B cell (primary cell): ENCODE measurements at regions not wholly inside any gene's neighbourhood (a gene's known extent, or its start where the extent isn't known, plus 50 kb on each side); places are given as distances from the start of the nearest gene placed in this dataset.

ENCODE experiments used
- ATAC-seq: fragments of 200-7000 bp; cut with Tn5 transposase; one replicate; pipeline ENCODE4 v1.10.0; 2021; ENCODE audit warnings: low read depth, mild to moderate bottlenecking, moderate number of reproducible peaks, moderate library complexity
- CTCF ChIA-PET: fragments of 350-600 bp; sonication (Branson Sonifier 250); formaldehyde crosslinking; loops from one replicate; lab custom pipeline; 2021; ENCODE audit warnings: antibody characterized with exemption, inconsistent platforms; lab: Charles Lee
- POLR2A ChIA-PET: fragments of 350-600 bp; sonication (Branson Sonifier 250); formaldehyde crosslinking; loops from one replicate; lab custom pipeline; 2021; ENCODE audit warnings: antibody characterized with exemption; lab: Charles Lee
- DNase-seq: peaks from one replicate; pipeline ENCODE4 v3.0.0; 2013
- H2AFZ ChIP-seq: 2 replicates; pipeline ENCODE4 v1.6.1; 2012; ENCODE audit warnings: mild to moderate bottlenecking, low read depth, low read length; ENCODE audit not compliant: insufficient read depth, poor library complexity, severe bottlenecking
- H3K27ac ChIP-seq, 2 donors: 1 replicate in 1 of 2; 2 replicates in 1 of 2; pipeline ENCODE4 v1.5.1; 2012 to 2013; ENCODE audit warnings: low read length in 2 of 2, mild to moderate bottlenecking in 2 of 2, moderate library complexity in 1 of 2
- H3K27me3 ChIP-seq, 4 experiments: fragments of 200-600 bp in 1 of 4; sonication (generic) in 1 of 4; replicated peaks in 1 of 4; 1 replicate in 2 of 4; 2 replicates in 2 of 4; pipeline versions ENCODE4 v1.6.1 to v1.7.0; 2013 to 2016; ENCODE audit warnings: low read length in 3 of 4, mild to moderate bottlenecking in 2 of 4, mixed read lengths in 1 of 4, moderate library complexity in 1 of 4; ENCODE audit not compliant: insufficient read depth in 4 of 4, control insufficient read depth in 3 of 4; ENCODE audit errors: control extremely low read depth in 1 of 4
- H3K36me3 ChIP-seq, 2 experiments: replicated peaks in 1 of 2; 1 replicate in 1 of 2; 2 replicates in 1 of 2; pipeline versions ENCODE4 v1.6.1 to v1.7.1; 2013; ENCODE audit warnings: low read length in 1 of 2; ENCODE audit not compliant: insufficient read depth in 2 of 2, control insufficient read depth in 1 of 2; ENCODE audit errors: control extremely low read depth in 1 of 2, extremely low read depth in 1 of 2
- H3K4me1 ChIP-seq, 2 donors: fragments of 200-600 bp in 1 of 2; sonication (generic) in 1 of 2; 1 replicate in 1 of 2; 2 replicates in 1 of 2; pipeline versions ENCODE4 v1.5.1 to v1.6.1; 2013 to 2017; ENCODE audit warnings: low read length in 2 of 2; ENCODE audit not compliant: control insufficient read depth in 2 of 2, insufficient read depth in 2 of 2
- H3K4me2 ChIP-seq: replicated peaks from 2 replicates; pipeline ENCODE3; 2012; ENCODE audit warnings: mild to moderate bottlenecking, low read depth, low read length; ENCODE audit not compliant: poor library complexity, severe bottlenecking
- H3K4me3 ChIP-seq, 5 experiments: fragments of 200-600 bp in 1 of 5; sonication (generic) in 1 of 5; 1 replicate in 3 of 5; 2 replicates in 2 of 5; pipeline versions ENCODE4 v1.5.1 to v1.7.0; 2011 to 2016; ENCODE audit warnings: low read length in 4 of 5, mild to moderate bottlenecking in 4 of 5, low read depth in 2 of 5, control low read depth in 1 of 5, moderate library complexity in 1 of 5; ENCODE audit not compliant: insufficient read depth in 1 of 5; ENCODE audit errors: control extremely low read depth in 1 of 5, extremely low read depth in 1 of 5
- H3K79me2 ChIP-seq: fragments of 200-600 bp; sonication (generic); one replicate; pipeline ENCODE4 v1.6.0; 2016; ENCODE audit warnings: low read length; ENCODE audit not compliant: control insufficient read depth, insufficient read depth
- H3K9ac ChIP-seq: fragments of 200-600 bp; sonication (generic); 2 replicates; pipeline ENCODE4 v1.6.1; 2017; ENCODE audit warnings: mild to moderate bottlenecking, low read length, moderate library complexity
- H3K9me3 ChIP-seq, 3 donors: one replicate each; pipeline versions ENCODE4 v1.6.1 to v1.7.1; 2013; ENCODE audit warnings: low read length in 2 of 3; ENCODE audit not compliant: control insufficient read depth in 2 of 3, insufficient read depth in 1 of 3; ENCODE audit errors: control extremely low read depth in 1 of 3
- H4K20me1 ChIP-seq: 2 replicates; pipeline ENCODE4 v1.6.0; 2012; ENCODE audit warnings: mild to moderate bottlenecking, low read length; ENCODE audit not compliant: insufficient read depth, control insufficient read depth, poor library complexity, severe bottlenecking
- H3K27ac Mint-ChIP-seq: one replicate; pipeline ENCODE4 v1.8.0; 2021; ENCODE audit warnings: mixed read lengths
- H3K27me3 Mint-ChIP-seq: one replicate; pipeline ENCODE4 v1.8.0; 2021; ENCODE audit warnings: mixed read lengths
- H3K4me1 Mint-ChIP-seq: one replicate; pipeline ENCODE4 v1.8.0; 2021; ENCODE audit warnings: mixed read lengths
- H3K4me3 Mint-ChIP-seq: one replicate; pipeline ENCODE4 v1.8.0; 2021; ENCODE audit warnings: mixed read lengths
- H3K9me3 Mint-ChIP-seq: one replicate; pipeline ENCODE4 v1.8.0; 2022; ENCODE audit warnings: mixed read lengths; ENCODE audit not compliant: insufficient read depth
- EZH2 ChIP-seq: IDR thresholded peaks from 2 replicates; pipeline ENCODE4 v1.6.1; 2012; ENCODE audit warnings: borderline replicate concordance, low read depth, mild to moderate bottlenecking, moderate library complexity, low read length; ENCODE audit not compliant: insufficient read depth, poor library complexity, severe bottlenecking
- WGBS: methylation state at CpG from one replicate; pipeline ENCODE4 v1.1.5; 2013; ENCODE audit warnings: missing lambda C conversion rate; ENCODE audit not compliant: insufficient coverage; 5-methylcytosine and 5-hydroxymethylcytosine counted together
- intact Hi-C: fragments of 100-400 bp; cut with micrococcal nuclease; formaldehyde crosslinking; loops from one replicate; pipeline ENCODE4 v1.10.0; 2022
- TF ChIP-seq, protein P1 (sequence below): fragments of 200-600 bp; IDR thresholded peaks from one replicate; pipeline ENCODE4 v1.8.0; 2022; ENCODE audit warnings: antibody characterized with exemption, mild to moderate bottlenecking

DNA sequence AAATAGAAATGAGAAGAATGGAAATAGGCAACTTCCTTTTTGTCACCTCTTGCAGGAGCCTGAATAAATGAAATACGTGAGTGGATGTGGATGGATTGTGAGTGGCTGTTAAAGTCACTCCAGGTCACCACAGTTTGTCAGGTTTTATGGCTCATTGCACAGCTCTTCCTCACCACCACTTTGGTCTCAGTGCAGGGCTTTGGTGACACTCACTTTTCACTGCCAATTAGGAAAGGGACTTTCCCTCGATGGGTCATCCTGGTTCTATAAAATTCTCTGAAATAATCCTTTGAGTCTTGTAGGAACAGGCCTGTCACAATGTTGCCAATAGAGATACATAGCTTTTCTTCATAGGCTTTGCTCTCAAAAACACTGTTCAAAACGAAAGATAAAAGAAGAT lies 172.4 kb upstream of the C11orf87 start:
- no peaks in the 10 kb centered on the region for H3K27me3 ChIP-seq
- no peak for ATAC-seq
- no peaks in the 10 kb centered on the region for H3K4me1 ChIP-seq
- H4K20me1 ChIP-seq = no peaks in the 10 kb centered on the region
- H3K36me3 ChIP-seq = no peaks in the 10 kb centered on the region
- Mint-ChIP-seq H3K4me3 (no peak overlapping the region), H3K27ac (no peak overlapping the region), H3K27me3 (no peaks in the 10 kb centered on the region), H3K4me1 (no peaks in the 10 kb centered on the region), H3K9me3 (no peaks in the 10 kb centered on the region)
- TF ChIP-seq, protein P1, sequence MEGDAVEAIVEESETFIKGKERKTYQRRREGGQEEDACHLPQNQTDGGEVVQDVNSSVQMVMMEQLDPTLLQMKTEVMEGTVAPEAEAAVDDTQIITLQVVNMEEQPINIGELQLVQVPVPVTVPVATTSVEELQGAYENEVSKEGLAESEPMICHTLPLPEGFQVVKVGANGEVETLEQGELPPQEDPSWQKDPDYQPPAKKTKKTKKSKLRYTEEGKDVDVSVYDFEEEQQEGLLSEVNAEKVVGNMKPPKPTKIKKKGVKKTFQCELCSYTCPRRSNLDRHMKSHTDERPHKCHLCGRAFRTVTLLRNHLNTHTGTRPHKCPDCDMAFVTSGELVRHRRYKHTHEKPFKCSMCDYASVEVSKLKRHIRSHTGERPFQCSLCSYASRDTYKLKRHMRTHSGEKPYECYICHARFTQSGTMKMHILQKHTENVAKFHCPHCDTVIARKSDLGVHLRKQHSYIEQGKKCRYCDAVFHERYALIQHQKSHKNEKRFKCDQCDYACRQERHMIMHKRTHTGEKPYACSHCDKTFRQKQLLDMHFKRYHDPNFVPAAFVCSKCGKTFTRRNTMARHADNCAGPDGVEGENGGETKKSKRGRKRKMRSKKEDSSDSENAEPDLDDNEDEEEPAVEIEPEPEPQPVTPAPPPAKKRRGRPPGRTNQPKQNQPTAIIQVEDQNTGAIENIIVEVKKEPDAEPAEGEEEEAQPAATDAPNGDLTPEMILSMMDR = no peak
- no peak for TF ChIP-seq EZH2
- no peak overlapping the region for H3K9ac ChIP-seq
- H3K9me3 ChIP-seq = no peaks in the 10 kb centered on the region
- DNase-seq = no peak
- H2AFZ ChIP-seq = no peak overlapping the region
- intact Hi-C loops = no loop called here
- ChIA-PET POLR2A (no interaction called here), CTCF (no interaction called here)
- H3K79me2 ChIP-seq = no peaks in the 10 kb centered on the region
- H3K4me3 ChIP-seq = no peak overlapping the region
- H3K27ac ChIP-seq = no peak overlapping the region
- WGBS = 40% methylated on average over 1 of the region's 3 CpGs
- H3K4me2 ChIP-seq = no peak overlapping the region

DNA sequence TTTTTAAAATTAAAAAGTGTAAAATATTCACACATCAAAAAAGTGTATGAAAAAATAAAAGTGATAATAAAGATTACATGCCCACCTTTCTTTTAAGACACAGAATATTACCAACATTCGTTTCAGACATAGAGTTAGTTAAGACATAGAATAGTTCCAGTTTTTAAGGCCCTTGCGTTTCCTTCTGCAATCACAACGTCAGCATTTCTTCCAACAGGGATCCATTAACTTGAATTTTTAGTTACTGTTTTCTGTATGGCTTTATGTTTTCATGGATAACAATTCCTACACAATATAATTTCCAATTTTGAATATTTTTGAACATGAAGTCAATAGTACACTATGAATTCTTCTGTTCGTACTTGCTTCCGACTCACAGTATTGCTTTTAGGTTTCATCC lies 170.8 kb upstream of the C11orf87 start:
- ATAC-seq (no peak), DNase-seq (no peak)
- Mint-ChIP-seq H3K27ac (no peak overlapping the region), H3K9me3 (no peaks in the 10 kb centered on the region), H3K27me3 (no peaks in the 10 kb centered on the region), H3K4me1 (no peaks in the 10 kb centered on the region), H3K4me3 (no peak overlapping the region)
- no peak overlapping the region for H2AFZ ChIP-seq
- H4K20me1 ChIP-seq = no peaks in the 10 kb centered on the region
- H3K36me3 ChIP-seq = no peaks in the 10 kb centered on the region
- H3K4me1 ChIP-seq = no peaks in the 10 kb centered on the region
- no CpG with 5 or more reads among the region's 5 CpGs for WGBS
- no peak overlapping the region for H3K4me2 ChIP-seq
- H3K27ac ChIP-seq = no peak overlapping the region
- TF ChIP-seq EZH2 = no peak
- TF ChIP-seq, protein P1 = no peak
- H3K9ac ChIP-seq = no peak overlapping the region
- no peak overlapping the region for H3K4me3 ChIP-seq
- intact Hi-C loops = no loop called here
- no peaks in the 10 kb centered on the region for H3K9me3 ChIP-seq
- no peaks in the 10 kb centered on the region for H3K79me2 ChIP-seq
- ChIA-PET POLR2A (no interaction called here), CTCF (no interaction called here)
- no peaks in the 10 kb centered on the region for H3K27me3 ChIP-seq
